Fibroblast of lung (primary cell): ENCODE measurements at regions not wholly inside any gene's neighbourhood (a gene's known extent, or its start where the extent isn't known, plus 50 kb on each side); places are given as distances from the start of the nearest gene placed in this dataset.

Source experiments
- EZH2 ChIP-seq: IDR thresholded peaks from 2 replicates; pipeline ENCODE4 v1.5.1; 2012; ENCODE audit warnings: low read length, control low read depth, mild to moderate bottlenecking; ENCODE audit errors: missing control alignments
- TF ChIP-seq, protein P1 (sequence below), 2 donors: IDR thresholded peaks in 1 of 2; conservative IDR thresholded peaks in 1 of 2; 1 replicate in 1 of 2; 2 replicates in 1 of 2; pipeline ENCODE4 v1.5.1; 2011 to 2012; ENCODE audit warnings: low read length in 2 of 2, control low read depth in 1 of 2, inconsistent platforms in 1 of 2, low read depth in 1 of 2, mild to moderate bottlenecking in 1 of 2

GRCh38 chr13:57823704-57824103, 192.2 kb downstream of the PCDH17 start:
- TF ChIP-seq, protein P1, sequence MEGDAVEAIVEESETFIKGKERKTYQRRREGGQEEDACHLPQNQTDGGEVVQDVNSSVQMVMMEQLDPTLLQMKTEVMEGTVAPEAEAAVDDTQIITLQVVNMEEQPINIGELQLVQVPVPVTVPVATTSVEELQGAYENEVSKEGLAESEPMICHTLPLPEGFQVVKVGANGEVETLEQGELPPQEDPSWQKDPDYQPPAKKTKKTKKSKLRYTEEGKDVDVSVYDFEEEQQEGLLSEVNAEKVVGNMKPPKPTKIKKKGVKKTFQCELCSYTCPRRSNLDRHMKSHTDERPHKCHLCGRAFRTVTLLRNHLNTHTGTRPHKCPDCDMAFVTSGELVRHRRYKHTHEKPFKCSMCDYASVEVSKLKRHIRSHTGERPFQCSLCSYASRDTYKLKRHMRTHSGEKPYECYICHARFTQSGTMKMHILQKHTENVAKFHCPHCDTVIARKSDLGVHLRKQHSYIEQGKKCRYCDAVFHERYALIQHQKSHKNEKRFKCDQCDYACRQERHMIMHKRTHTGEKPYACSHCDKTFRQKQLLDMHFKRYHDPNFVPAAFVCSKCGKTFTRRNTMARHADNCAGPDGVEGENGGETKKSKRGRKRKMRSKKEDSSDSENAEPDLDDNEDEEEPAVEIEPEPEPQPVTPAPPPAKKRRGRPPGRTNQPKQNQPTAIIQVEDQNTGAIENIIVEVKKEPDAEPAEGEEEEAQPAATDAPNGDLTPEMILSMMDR (conservative IDR thresholded peaks at IDR 0.05 in 1 of 2, IDR thresholded peaks at IDR 0.05 in 1 of 2; ENCODE audit: low read depth in 1 of 2, low read length in 2 of 2): no peak
- no peak for TF ChIP-seq EZH2
